CD4-positive, alpha-beta T cell treated with Interleukin-2 at 100 ng/mL for 4 hours (primary cell): ENCODE measurements at regions not wholly inside any gene's neighbourhood (a gene's known extent, or its start where the extent isn't known, plus 50 kb on each side); places are given as distances from the start of the nearest gene placed in this dataset.

Experiments used
- DNase-seq: peaks from one replicate; pipeline ENCODE4 v3.0.0-alpha.2; 2020; ENCODE audit warnings: low spot score

- DNase-seq = no peak
Measured at GRCh38 chr5:97405941-97406340, 222.9 kb upstream of the RIOK2 start.

GRCh38 chr5:97406946-97407676, 224.1 kb upstream of the RIOK2 start:
- DNase-seq = no peak

GRCh38 chr5:97408331-97408730, 225.3 kb upstream of the RIOK2 start:
- DNase-seq = no peak

GRCh38 chr5:97412959-97413358, 229.9 kb upstream of the RIOK2 start:
- DNase-seq = no peak

GRCh38 chr5:97417986-97418385, 234.9 kb upstream of the RIOK2 start:
- no peak for DNase-seq

GRCh38 chr5:97418462-97418861, 235.4 kb upstream of the RIOK2 start:
- no peak for DNase-seq

GRCh38 chr5:97420646-97421045, 237.6 kb upstream of the RIOK2 start:
- DNase-seq = no peak

GRCh38 chr5:97422678-97423077, 239.6 kb upstream of the RIOK2 start:
- no peak for DNase-seq

GRCh38 chr5:97425511-97425910, 242.5 kb upstream of the RIOK2 start:
- no peak for DNase-seq

- no peak for DNase-seq
Measured at GRCh38 chr5:97427235-97427634, 244.2 kb upstream of the RIOK2 start.

- DNase-seq = no peak
Measured at GRCh38 chr5:97434021-97434420, 251.0 kb upstream of the RIOK2 start.

GRCh38 chr5:97436405-97436804, 253.4 kb upstream of the RIOK2 start:
- no peak for DNase-seq

GRCh38 chr5:97443740-97444139, 260.7 kb upstream of the RIOK2 start:
- DNase-seq = no peak

- no peak for DNase-seq
Measured at GRCh38 chr5:97449172-97449571, 266.1 kb upstream of the RIOK2 start.

GRCh38 chr5:97452646-97453045, 269.6 kb upstream of the RIOK2 start:
- no peak for DNase-seq

- DNase-seq = no peak
Measured at GRCh38 chr5:97453263-97453662, 270.2 kb upstream of the RIOK2 start.

- no peak for DNase-seq
Measured at GRCh38 chr5:97454015-97454414, 271.0 kb upstream of the RIOK2 start.

GRCh38 chr5:97455996-97456395, 272.9 kb upstream of the RIOK2 start:
- DNase-seq = no peak

GRCh38 chr5:97458851-97459250, 275.8 kb upstream of the RIOK2 start:
- no peak for DNase-seq

- DNase-seq = no peak
Measured at GRCh38 chr5:97471951-97472350, 288.9 kb upstream of the RIOK2 start.

GRCh38 chr5:97475847-97476246, 292.8 kb upstream of the RIOK2 start:
- no peak for DNase-seq

GRCh38 chr5:97476852-97477534, 293.9 kb upstream of the RIOK2 start:
- no peak for DNase-seq

GRCh38 chr5:97478483-97478882, 295.4 kb upstream of the RIOK2 start:
- DNase-seq = no peak

GRCh38 chr5:97480313-97480712, 297.3 kb upstream of the RIOK2 start:
- no peak for DNase-seq
